LNCAP (cell line): ENCODE measurements at regions not wholly inside any gene's neighbourhood (a gene's known extent, or its start where the extent isn't known, plus 50 kb on each side); places are given as distances from the start of the nearest gene placed in this dataset.

Experiments used
- CTCF ChIP-seq: fragments of 450-650 bp; IDR thresholded peaks from 2 replicates; pipeline ENCODE4 v1.5.1; 2017; ENCODE audit warnings: mild to moderate bottlenecking

- TF ChIP-seq CTCF = no peak
Measured at GRCh38 chr21:27244776-27245175, 277.9 kb upstream of the ADAMTS5 start.

GRCh38 chr21:27244352-27244751 is 277.5 kb upstream of the ADAMTS5 start:
- no peak for TF ChIP-seq CTCF

- TF ChIP-seq CTCF = no peak
Measured at GRCh38 chr21:27240839-27241238, 274.0 kb upstream of the ADAMTS5 start.

- TF ChIP-seq CTCF = no peak
Measured at GRCh38 chr21:27233514-27234115, 266.7 kb upstream of the ADAMTS5 start.

- no peak for TF ChIP-seq CTCF
Measured at GRCh38 chr21:27225940-27226339, 259.1 kb upstream of the ADAMTS5 start.

- no peak for TF ChIP-seq CTCF
Measured at GRCh38 chr21:27225151-27225550, 258.3 kb upstream of the ADAMTS5 start.

GRCh38 chr21:27224169-27224568 is 257.3 kb upstream of the ADAMTS5 start:
- no peak for TF ChIP-seq CTCF

- TF ChIP-seq CTCF = no peak
Measured at GRCh38 chr21:27221077-27221476, 254.2 kb upstream of the ADAMTS5 start.
